ENCODE measurements at regions not wholly inside any gene's neighbourhood (a gene's known extent, or its start where the extent isn't known, plus 50 kb on each side); places are given as distances from the start of the nearest gene placed in this dataset.

DNA sequence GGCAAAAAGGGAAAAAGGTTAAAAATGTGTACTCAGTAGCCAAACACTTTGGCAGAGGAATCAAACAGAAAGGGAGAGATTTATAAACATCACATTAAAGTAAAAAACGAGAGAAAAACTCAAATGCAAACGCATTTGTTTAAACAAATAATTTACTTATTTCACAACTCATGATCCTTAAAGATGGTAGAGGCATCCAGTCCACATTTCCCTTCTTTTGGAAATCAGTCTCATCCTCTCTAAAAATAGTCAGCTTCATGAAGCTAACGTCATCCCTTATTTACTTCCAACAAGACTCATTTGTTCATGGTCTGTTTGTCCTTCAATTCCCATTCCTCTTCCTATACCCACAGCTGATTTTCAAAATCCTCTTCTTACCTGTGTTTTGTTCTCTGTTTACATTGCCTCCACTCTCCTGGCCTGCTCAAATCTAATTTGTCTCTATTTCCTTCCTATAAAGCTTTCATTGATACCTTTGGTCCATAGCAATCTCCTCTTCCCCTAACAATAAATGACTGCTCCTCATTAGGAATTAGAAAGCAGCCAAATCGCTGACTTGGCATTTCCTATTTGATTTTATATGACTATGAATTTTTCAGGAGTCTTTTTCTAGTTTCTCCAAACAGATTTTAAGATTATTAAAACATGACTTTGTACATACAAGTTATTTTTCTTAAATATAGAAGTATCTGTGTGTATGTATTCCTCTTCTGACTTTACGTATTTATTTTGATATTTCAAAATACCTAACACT, 805.3 kb downstream of the TLE1 start:
- DNase-seq (ENCODE audit: low read depth) = no peak
- H3K4me3 ChIP-seq (ENCODE audit: low read depth, low read length) = no peak overlapping the region
- TF ChIP-seq, protein P1, sequence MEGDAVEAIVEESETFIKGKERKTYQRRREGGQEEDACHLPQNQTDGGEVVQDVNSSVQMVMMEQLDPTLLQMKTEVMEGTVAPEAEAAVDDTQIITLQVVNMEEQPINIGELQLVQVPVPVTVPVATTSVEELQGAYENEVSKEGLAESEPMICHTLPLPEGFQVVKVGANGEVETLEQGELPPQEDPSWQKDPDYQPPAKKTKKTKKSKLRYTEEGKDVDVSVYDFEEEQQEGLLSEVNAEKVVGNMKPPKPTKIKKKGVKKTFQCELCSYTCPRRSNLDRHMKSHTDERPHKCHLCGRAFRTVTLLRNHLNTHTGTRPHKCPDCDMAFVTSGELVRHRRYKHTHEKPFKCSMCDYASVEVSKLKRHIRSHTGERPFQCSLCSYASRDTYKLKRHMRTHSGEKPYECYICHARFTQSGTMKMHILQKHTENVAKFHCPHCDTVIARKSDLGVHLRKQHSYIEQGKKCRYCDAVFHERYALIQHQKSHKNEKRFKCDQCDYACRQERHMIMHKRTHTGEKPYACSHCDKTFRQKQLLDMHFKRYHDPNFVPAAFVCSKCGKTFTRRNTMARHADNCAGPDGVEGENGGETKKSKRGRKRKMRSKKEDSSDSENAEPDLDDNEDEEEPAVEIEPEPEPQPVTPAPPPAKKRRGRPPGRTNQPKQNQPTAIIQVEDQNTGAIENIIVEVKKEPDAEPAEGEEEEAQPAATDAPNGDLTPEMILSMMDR (IDR thresholded peaks at IDR 0.05; ENCODE audit: low read depth, low read length, missing control alignments) = no peak

GRCh38 chr9:80883426-80883825, 805.9 kb downstream of the TLE1 start:
- DNase-seq (ENCODE audit: low read depth) = no peak
- no peak overlapping the region for H3K4me3 ChIP-seq (ENCODE audit: low read depth, low read length)
- TF ChIP-seq, protein P1 (IDR thresholded peaks at IDR 0.05; ENCODE audit: low read depth, low read length, missing control alignments) = no peak

DNA sequence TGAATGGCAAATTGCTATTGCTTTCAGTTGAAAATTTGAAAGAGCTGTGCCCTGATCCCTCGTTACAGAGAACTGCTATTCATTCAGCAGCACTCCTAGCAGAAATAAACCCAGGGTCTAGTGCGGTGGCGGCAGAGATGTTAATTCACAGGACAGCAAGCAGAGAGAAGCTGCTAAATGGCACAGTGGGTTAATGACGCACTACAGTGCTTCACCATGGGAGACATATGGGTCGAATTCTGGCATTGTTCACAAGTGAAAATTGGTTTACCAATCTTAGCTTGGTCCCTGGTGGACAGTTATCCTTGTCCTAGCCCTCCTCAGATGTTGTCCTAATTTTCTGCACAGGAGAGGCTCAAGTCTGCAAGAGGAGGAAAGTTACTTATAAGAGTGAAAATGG, 807.4 kb downstream of the TLE1 start:
- no peak for DNase-seq (ENCODE audit: low read depth)
- TF ChIP-seq, protein P1 (IDR thresholded peaks at IDR 0.05; ENCODE audit: low read depth, low read length, missing control alignments) = no peak
- H3K4me3 ChIP-seq (ENCODE audit: low read depth, low read length) = no peak overlapping the region

DNA sequence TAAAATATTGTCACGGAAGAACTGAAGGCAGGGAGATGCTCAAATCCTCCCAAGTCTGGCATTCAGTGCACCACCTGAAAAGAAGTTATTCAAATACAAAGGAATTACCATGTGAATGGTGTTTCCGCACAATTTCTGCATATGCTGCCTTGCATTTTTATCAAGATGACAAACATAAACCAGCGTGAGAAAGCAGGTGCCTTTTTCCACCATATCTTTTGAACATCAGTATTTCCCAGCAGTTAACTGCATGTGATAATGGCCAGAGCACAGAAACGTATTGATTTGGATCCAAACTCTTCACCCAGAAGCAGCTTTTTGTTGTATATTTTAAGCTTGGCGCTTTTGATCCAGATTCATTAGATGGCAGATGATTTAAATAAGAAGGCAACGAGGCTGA, 808.0 kb downstream of the TLE1 start:
- no peak for DNase-seq (ENCODE audit: low read depth)

GRCh38 chr9:80878556-80878955, 810.8 kb downstream of the TLE1 start:
- no peak for DNase-seq (ENCODE audit: low read depth)
- no peak overlapping the region for H3K4me3 ChIP-seq (ENCODE audit: low read depth, low read length)
- TF ChIP-seq, protein P1 (IDR thresholded peaks at IDR 0.05; ENCODE audit: low read depth, low read length, missing control alignments) = no peak

More for the DNA sequence above, 808.0 kb downstream of the TLE1 start:
- TF ChIP-seq, protein P1 (IDR thresholded peaks at IDR 0.05; ENCODE audit: low read depth, low read length, missing control alignments) = no peak
- H3K4me3 ChIP-seq (ENCODE audit: low read depth, low read length) = no peak overlapping the region

GRCh38 chr9:80875947-80876346, 813.4 kb downstream of the TLE1 start:
- TF ChIP-seq, protein P1 (IDR thresholded peaks at IDR 0.05; ENCODE audit: low read depth, low read length, missing control alignments) = no peak
- no peak overlapping the region for H3K4me3 ChIP-seq (ENCODE audit: low read depth, low read length)
- no peak for DNase-seq (ENCODE audit: low read depth)

DNA sequence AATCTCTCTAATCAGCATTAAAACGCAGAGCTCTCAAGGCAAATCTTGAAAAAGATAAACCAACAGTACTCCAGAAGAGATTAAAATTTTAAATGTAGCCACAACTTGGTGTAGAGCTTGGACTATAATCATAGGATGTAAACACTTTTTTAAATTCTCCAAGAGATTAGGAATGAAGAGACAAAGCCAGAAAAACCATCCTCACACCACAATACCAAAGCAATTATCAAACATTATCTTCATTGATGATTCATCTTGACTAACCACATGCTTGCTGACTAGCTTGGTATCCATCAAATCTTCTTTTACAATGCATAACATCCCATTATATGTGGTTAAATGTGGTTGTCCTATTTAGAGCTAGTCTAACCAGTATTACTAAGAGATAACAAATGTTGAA, 815.1 kb downstream of the TLE1 start:
- TF ChIP-seq, protein P1 (IDR thresholded peaks at IDR 0.05; ENCODE audit: low read depth, low read length, missing control alignments) = no peak
- DNase-seq (ENCODE audit: low read depth) = no peak
- H3K4me3 ChIP-seq (ENCODE audit: low read depth, low read length) = no peak overlapping the region
